ENCODE measurements at regions not wholly inside any gene's neighbourhood (a gene's known extent, or its start where the extent isn't known, plus 50 kb on each side); places are given as distances from the start of the nearest gene placed in this dataset.

GRCh38 chr13:104657196-104657595 lies 1591.0 kb upstream of the SLC10A2 start:
- no peak overlapping the region for H3K27ac ChIP-seq (ENCODE audit: low read depth, low read length, poor library complexity, severe bottlenecking)
- intact Hi-C loops (cut with micrococcal nuclease; ENCODE audit: unreplicated experiment), result no loop called here
- no peaks in the 10 kb centered on the region for H3K79me2 ChIP-seq (ENCODE audit: insufficient read depth, low read depth, low read length)
- POLR2A ChIA-PET, result no interaction called here
- TF ChIP-seq CTCF (conservative IDR thresholded peaks at IDR 0.05; ENCODE audit: low read length) (no peak), EZH2phosphoT487 (IDR thresholded peaks at IDR 0.05; ENCODE audit: borderline replicate concordance, low read depth, low read length) (no peak)
- no peaks in the 10 kb centered on the region for H3K4me1 ChIP-seq (ENCODE audit: insufficient read depth, low read length, poor library complexity, severe bottlenecking)
- no peaks in the 10 kb centered on the region for H4K20me1 ChIP-seq (ENCODE audit: insufficient read depth, low read length)
- no peaks in the 10 kb centered on the region for H3K36me3 ChIP-seq (ENCODE audit: insufficient read depth, low read length)
- no peak overlapping the region for H3K4me3 ChIP-seq (ENCODE audit: low read depth, low read length, poor library complexity, severe bottlenecking)
- no peaks in the 10 kb centered on the region for H3K9me3 ChIP-seq (ENCODE audit: low read length)
- no peaks in the 10 kb centered on the region for H3K9me2 ChIP-seq (ENCODE audit: insufficient read depth, low read length)
- no TSS peak for BruUV-seq (replicated peaks)
- no peak overlapping the region for H2AFZ ChIP-seq (ENCODE audit: low read length)
- CTCF ChIA-PET (ENCODE audit: unreplicated experiment), result no interaction called here
- no peak overlapping the region for H3K4me2 ChIP-seq (ENCODE audit: low read length)
- no peak for DNase-seq (ENCODE audit: low spot score)

- Histone ChIP-seq H3K4me3 (ENCODE audit: low read depth, low read length, poor library complexity, severe bottlenecking) (no peak overlapping the region), H3K79me2 (ENCODE audit: insufficient read depth, low read depth, low read length) (no peaks in the 10 kb centered on the region), H3K36me3 (ENCODE audit: insufficient read depth, low read length) (no peaks in the 10 kb centered on the region), H3K4me1 (ENCODE audit: insufficient read depth, low read length, poor library complexity, severe bottlenecking) (no peaks in the 10 kb centered on the region), H4K20me1 (ENCODE audit: insufficient read depth, low read length) (no peaks in the 10 kb centered on the region), H3K4me2 (ENCODE audit: low read length) (no peak overlapping the region), H3K9me2 (ENCODE audit: insufficient read depth, low read length) (no peaks in the 10 kb centered on the region), H2AFZ (ENCODE audit: low read length) (no peak overlapping the region), H3K9me3 (ENCODE audit: low read length) (no peaks in the 10 kb centered on the region), H3K27ac (ENCODE audit: low read depth, low read length, poor library complexity, severe bottlenecking) (no peak overlapping the region)
- ChIA-PET POLR2A (no interaction called here), CTCF (ENCODE audit: unreplicated experiment) (no interaction called here)
- DNase-seq (ENCODE audit: low spot score), result no peak
- BruUV-seq (replicated peaks), result no TSS peak
- TF ChIP-seq EZH2phosphoT487 (IDR thresholded peaks at IDR 0.05; ENCODE audit: borderline replicate concordance, low read depth, low read length) (no peak), CTCF (conservative IDR thresholded peaks at IDR 0.05; ENCODE audit: low read length) (no peak)
- intact Hi-C loops (cut with micrococcal nuclease; ENCODE audit: unreplicated experiment), result no loop called here
Measured at GRCh38 chr13:104650431-104650830, 1584.2 kb upstream of the SLC10A2 start.

- Histone ChIP-seq H3K9me3 (ENCODE audit: low read length) (no peaks in the 10 kb centered on the region), H3K9me2 (ENCODE audit: insufficient read depth, low read length) (no peaks in the 10 kb centered on the region), H3K27ac (ENCODE audit: low read depth, low read length, poor library complexity, severe bottlenecking) (no peak overlapping the region), H3K4me3 (ENCODE audit: low read depth, low read length, poor library complexity, severe bottlenecking) (no peak overlapping the region), H3K4me2 (ENCODE audit: low read length) (no peak overlapping the region), H3K79me2 (ENCODE audit: insufficient read depth, low read depth, low read length) (no peaks in the 10 kb centered on the region), H2AFZ (ENCODE audit: low read length) (no peak overlapping the region), H3K4me1 (ENCODE audit: insufficient read depth, low read length, poor library complexity, severe bottlenecking) (no peaks in the 10 kb centered on the region), H4K20me1 (ENCODE audit: insufficient read depth, low read length) (no peaks in the 10 kb centered on the region), H3K36me3 (ENCODE audit: insufficient read depth, low read length) (no peaks in the 10 kb centered on the region)
- ChIA-PET CTCF (ENCODE audit: unreplicated experiment) (no interaction called here), POLR2A (no interaction called here)
- no peak for TF ChIP-seq EZH2phosphoT487 (IDR thresholded peaks at IDR 0.05; ENCODE audit: borderline replicate concordance, low read depth, low read length)
- no peak for TF ChIP-seq CTCF (conservative IDR thresholded peaks at IDR 0.05; ENCODE audit: low read length)
- no TSS peak for BruUV-seq (replicated peaks)
- no peak for DNase-seq (ENCODE audit: low spot score)
- intact Hi-C loops (cut with micrococcal nuclease; ENCODE audit: unreplicated experiment), result no loop called here
Measured at GRCh38 chr13:104648291-104648690, 1582.1 kb upstream of the SLC10A2 start.

Measured in OCI-LY7 (cell line).